ENCODE measurements at regions not wholly inside any gene's neighbourhood (a gene's known extent, or its start where the extent isn't known, plus 50 kb on each side); places are given as distances from the start of the nearest gene placed in this dataset.

GRCh38 chr6:19432966-19433498 lies 404.1 kb upstream of the ID4 start (continued):
- TF ChIP-seq HCFC1 (IDR thresholded peaks at IDR 0.05; ENCODE audit: low read length): no peak
- no peak for TF ChIP-seq TAF1 (IDR thresholded peaks at IDR 0.05; ENCODE audit: borderline replicate concordance, low read depth, low read length)
- TF ChIP-seq SMAD1 (IDR thresholded peaks at IDR 0.05; ENCODE audit: low read depth, partially characterized antibody): no peak
- no peak for TF ChIP-seq SKIL (IDR thresholded peaks at IDR 0.05; ENCODE audit: low read depth, poor library complexity, severe bottlenecking)
- no peak for TF ChIP-seq GABPA (IDR thresholded peaks at IDR 0.05; ENCODE audit: low read depth)
- TF ChIP-seq CHD2 (IDR thresholded peaks at IDR 0.05; ENCODE audit: borderline replicate concordance, low read depth, low read length): no peak

- POLR2A ChIA-PET: no interaction called here
- Histone ChIP-seq H4K20me1 (ENCODE audit: control insufficient read depth, insufficient read depth) (no peaks in the 10 kb centered on the region), H3K36me3 (ENCODE audit: control insufficient read depth in 2 of 2, insufficient read depth in 2 of 2, low read length in 1 of 2) (no peaks in the 10 kb centered on the region), H3K4me3 (no peak overlapping the region), H3K27ac (ENCODE audit: control insufficient read depth, insufficient read depth) (no peak overlapping the region), H3K9me3 (replicated peaks; ENCODE audit: control insufficient read depth, insufficient read depth, low read length) (no peaks in the 10 kb centered on the region), H2AFZ (ENCODE audit: control insufficient read depth, low read depth, low read length) (no peak overlapping the region), H3K27me3 (replicated peaks in 1 of 2; ENCODE audit: control insufficient read depth in 2 of 2, insufficient read depth in 2 of 2, low read length in 1 of 2) (no peaks in the 10 kb centered on the region), H3K4me1 (ENCODE audit: control insufficient read depth, insufficient read depth, low read length) (no peaks in the 10 kb centered on the region), H3K4me2 (ENCODE audit: control insufficient read depth, insufficient read depth) (no peak overlapping the region), H3K79me2 (ENCODE audit: control insufficient read depth, insufficient read depth, low read length) (no peaks in the 10 kb centered on the region), H3K9ac (ENCODE audit: control insufficient read depth, insufficient read depth, low read length) (no peak overlapping the region)
- RAD21 ChIA-PET (ENCODE audit: unreplicated experiment): no interaction called here
- DNase-seq (ENCODE audit: low read depth, low spot score) (no peak), FAIRE-seq (no peak), ATAC-seq (no peak)
- CTCF ChIA-PET: no interaction called here
- no TSS peak for BruUV-seq (replicated peaks)
- intact Hi-C loops (cut with micrococcal nuclease; ENCODE audit: unreplicated experiment): no loop called here
- TF ChIP-seq BMI1 (IDR thresholded peaks at IDR 0.05; ENCODE audit: borderline replicate concordance) (no peak), SMAD1 (IDR thresholded peaks at IDR 0.05; ENCODE audit: low read depth, partially characterized antibody) (no peak), NFIC (IDR thresholded peaks at IDR 0.05; ENCODE audit: low read depth, low read length) (no peak), IKZF1 (conservative IDR thresholded peaks at IDR 0.05) (no peak), EZH2 (IDR thresholded peaks at IDR 0.05; ENCODE audit: borderline replicate concordance, control insufficient read depth, low read depth, low read length) (no peak), CTCF (IDR thresholded peaks at IDR 0.05 in 2 of 3, conservative IDR thresholded peaks at IDR 0.05 in 1 of 3; ENCODE audit: control insufficient read depth in 2 of 3, extremely low read depth in 1 of 3, insufficient read depth in 1 of 3, low read depth in 3 of 3, low read length in 3 of 3) (no peak), HDAC6 (IDR thresholded peaks at IDR 0.05; ENCODE audit: unreplicated experiment) (no peak), ZZZ3 (IDR thresholded peaks at IDR 0.05; ENCODE audit: control insufficient read depth, insufficient read length, low read depth) (no peak), RELB (IDR thresholded peaks at IDR 0.05; ENCODE audit: low read depth) (no peak), BHLHE40 (IDR thresholded peaks at IDR 0.05; ENCODE audit: borderline replicate concordance in 1 of 2, low read depth in 2 of 2, low read length in 1 of 2) (no peak), TCF7 (IDR thresholded peaks at IDR 0.05; ENCODE audit: borderline replicate concordance) (no peak), SREBF1 (IDR thresholded peaks at IDR 0.05; ENCODE audit: low read length) (no peak)
- SMC1A ChIA-PET (ENCODE audit: uncharacterized antibody, unreplicated experiment): interaction anchor here (1.0 kb wide), 1 partner anchor 9 kb away, joined by 3 read pairs; no protein-coding TSS in a partner anchor
- 20% methylated on average over 2 of the region's 2 CpGs for WGBS (ENCODE audit: insufficient coverage, insufficient replicate concordance, low lambda C conversion rate, missing lambda C conversion rate)
- in situ Hi-C loops (cut with MboI): no loop called here
Observed at GRCh38 chr6:19434065-19434464, 403.1 kb upstream of the ID4 start.

All from GM12878 (cell line).